Left ventricle myocardium superior (tissue), 1 donor: ENCODE measurements at regions not wholly inside any gene's neighbourhood (a gene's known extent, or its start where the extent isn't known, plus 50 kb on each side); places are given as distances from the start of the nearest gene placed in this dataset.

Experiments
- ATAC-seq: fragments of 200-7000 bp; cut with Tn5 transposase; one replicate; pipeline ENCODE4 v1.9.1; 2020; ENCODE audit warnings: mild to moderate bottlenecking, moderate library complexity
- DNase-seq: peaks from one replicate; pipeline ENCODE4 v3.0.0-alpha.2; 2020
- intact Hi-C: fragments of 100-400 bp; cut with micrococcal nuclease; formaldehyde crosslinking; loops from one replicate; pipeline ENCODE4 v1.11.0; 2022
- donor health status: DM: no; HTN: yes; CAD: no; lungs with severe emphysema.

DNA sequence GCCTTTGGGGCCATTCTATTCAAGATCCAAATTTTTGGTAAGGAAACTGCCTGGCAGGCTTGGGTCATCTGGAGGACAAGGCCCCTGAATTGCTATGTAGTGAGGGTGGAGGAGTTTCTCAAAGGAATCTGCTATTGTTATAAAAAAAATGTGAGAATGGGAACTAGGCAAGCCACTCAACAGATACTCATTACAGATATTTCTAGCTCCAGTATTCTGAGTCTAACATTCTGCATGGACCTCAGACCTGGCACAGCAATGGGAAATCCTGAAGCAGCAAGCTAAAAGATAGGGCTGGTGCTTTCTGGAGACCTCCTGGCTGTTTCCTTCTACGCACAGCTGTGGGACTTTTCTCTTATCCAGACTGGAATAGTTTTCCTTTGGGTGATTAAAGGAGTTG lies 430.7 kb upstream of the RBMS3 start:
- DNase-seq: no peak
- peak; percentile 66 for ATAC-seq
- intact Hi-C loops: no loop called here

- no peak for DNase-seq
- intact Hi-C loops: no loop called here
- ATAC-seq: no peak
Observed at GRCh38 chr3:28853830-28854229, 427.0 kb upstream of the RBMS3 start.

- intact Hi-C loops: no loop called here
- ATAC-seq (no peak), DNase-seq (no peak)
Observed at GRCh38 chr3:28856796-28857195, 424.1 kb upstream of the RBMS3 start.

- no peak for ATAC-seq
Observed at GRCh38 chr3:28859897-28860296, 421.0 kb upstream of the RBMS3 start.

DNA sequence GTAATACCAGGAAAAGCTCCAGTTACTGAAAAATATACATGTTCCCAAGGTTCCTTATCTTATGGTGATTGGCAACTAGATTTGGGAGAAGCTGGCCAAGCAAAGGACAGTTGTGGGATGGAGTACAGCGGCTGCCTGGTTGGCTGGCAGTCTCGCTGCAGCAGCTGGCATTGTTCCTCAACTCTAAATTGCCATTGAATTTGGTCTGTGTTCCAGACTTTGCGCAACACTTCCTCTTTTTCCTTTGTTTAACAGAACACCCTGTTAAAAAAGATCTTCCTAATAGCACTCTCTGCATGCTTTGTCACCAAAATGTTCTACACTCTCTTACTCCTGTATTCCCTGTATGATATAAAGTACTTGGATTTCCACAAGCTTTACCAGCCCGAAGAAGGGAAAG lies 420.6 kb upstream of the RBMS3 start:
- intact Hi-C loops: no loop called here
- DNase-seq: peak; percentile 58
- ATAC-seq: peak; percentile 83

More at GRCh38 chr3:28859897-28860296, 421.0 kb upstream of the RBMS3 start:
- intact Hi-C loops: no loop called here
- DNase-seq: no peak

- ATAC-seq (no peak), DNase-seq (no peak)
- intact Hi-C loops: no loop called here
Observed at GRCh38 chr3:28863186-28863585, 417.7 kb upstream of the RBMS3 start.

- DNase-seq: no peak
- intact Hi-C loops: no loop called here
- ATAC-seq: no peak
Observed at GRCh38 chr3:28867836-28868235, 413.0 kb upstream of the RBMS3 start.

DNA sequence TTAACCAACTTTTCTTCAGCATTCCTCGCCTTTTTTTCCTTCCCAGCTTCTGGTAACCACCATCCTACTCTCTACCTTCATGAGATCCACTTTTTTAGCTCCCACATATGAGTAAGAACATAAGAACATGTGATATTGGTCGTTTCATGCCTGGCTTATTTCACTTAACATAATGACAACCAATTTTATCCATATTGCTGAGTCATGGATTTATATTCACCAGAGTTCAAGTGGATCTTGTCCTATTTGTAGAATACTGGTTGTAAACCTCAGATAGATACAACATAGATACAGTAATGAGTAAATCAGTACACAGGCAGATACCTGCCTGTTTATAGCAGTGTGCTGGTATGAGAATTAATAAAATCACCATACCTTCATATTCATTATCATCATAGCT lies 412.0 kb upstream of the RBMS3 start:
- DNase-seq: no peak
- no peak for ATAC-seq
- intact Hi-C loops: no loop called here

- ATAC-seq: no peak
- intact Hi-C loops: no loop called here
- no peak for DNase-seq
Observed at GRCh38 chr3:28877912-28878311, 403.0 kb upstream of the RBMS3 start.

GRCh38 chr3:28890373-28890772 lies 390.5 kb upstream of the RBMS3 start:
- intact Hi-C loops: no loop called here
- DNase-seq (no peak), ATAC-seq (no peak)

- no peak for DNase-seq
- ATAC-seq: no peak
- intact Hi-C loops: no loop called here
Observed at GRCh38 chr3:28891485-28891884, 389.4 kb upstream of the RBMS3 start.

DNA sequence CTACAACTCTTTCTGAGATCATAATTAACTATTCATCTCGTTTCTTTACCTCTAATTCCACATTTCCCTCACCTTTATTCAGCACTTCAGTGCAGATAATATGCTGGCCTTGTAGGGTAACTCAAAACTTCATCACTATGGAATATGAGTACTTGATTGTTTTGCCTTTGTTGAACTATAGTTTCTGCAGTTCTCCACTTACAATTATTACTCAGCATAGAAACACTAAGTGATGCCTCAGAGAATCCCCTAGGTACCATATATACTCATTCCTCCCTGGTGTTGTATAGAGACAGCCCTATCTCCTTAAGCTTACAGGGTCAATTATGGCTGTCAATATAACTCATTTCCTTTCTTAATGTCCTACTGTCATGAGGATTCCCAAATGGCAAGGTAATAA lies 380.6 kb upstream of the RBMS3 start:
- intact Hi-C loops: no loop called here
- DNase-seq: no peak
- no peak for ATAC-seq

GRCh38 chr3:28901018-28901417 lies 379.9 kb upstream of the RBMS3 start:
- no peak for DNase-seq
- intact Hi-C loops: no loop called here

DNA sequence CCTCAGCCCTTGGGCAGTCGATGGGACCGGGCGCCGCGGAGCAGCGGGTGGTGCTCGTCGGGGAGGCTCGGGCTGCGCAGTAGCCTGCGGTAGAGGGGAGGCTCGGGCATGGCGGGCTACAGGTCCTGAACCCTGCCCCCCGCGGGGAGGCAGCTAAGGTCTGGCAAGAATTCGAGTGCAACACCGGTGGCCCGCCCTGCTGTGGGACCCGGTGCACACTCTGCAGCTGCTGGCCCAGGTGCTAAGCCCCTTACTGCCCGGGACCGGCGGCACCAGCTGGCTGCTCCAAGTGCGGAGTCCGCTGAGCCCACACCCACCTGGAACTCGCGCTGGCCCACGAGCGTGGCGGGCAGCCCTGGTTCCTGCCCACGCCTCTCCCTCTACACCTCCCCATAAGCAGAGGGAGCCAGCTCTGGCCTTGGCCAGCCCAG lies 377.7 kb upstream of the RBMS3 start:
- DNase-seq (no peak), ATAC-seq (no peak)
- intact Hi-C loops: no loop called here

More at GRCh38 chr3:28901018-28901417, 379.9 kb upstream of the RBMS3 start:
- ATAC-seq: no peak

- ATAC-seq (no peak), DNase-seq (no peak)
- intact Hi-C loops: no loop called here
Observed at GRCh38 chr3:28905798-28906197, 375.1 kb upstream of the RBMS3 start.

DNA sequence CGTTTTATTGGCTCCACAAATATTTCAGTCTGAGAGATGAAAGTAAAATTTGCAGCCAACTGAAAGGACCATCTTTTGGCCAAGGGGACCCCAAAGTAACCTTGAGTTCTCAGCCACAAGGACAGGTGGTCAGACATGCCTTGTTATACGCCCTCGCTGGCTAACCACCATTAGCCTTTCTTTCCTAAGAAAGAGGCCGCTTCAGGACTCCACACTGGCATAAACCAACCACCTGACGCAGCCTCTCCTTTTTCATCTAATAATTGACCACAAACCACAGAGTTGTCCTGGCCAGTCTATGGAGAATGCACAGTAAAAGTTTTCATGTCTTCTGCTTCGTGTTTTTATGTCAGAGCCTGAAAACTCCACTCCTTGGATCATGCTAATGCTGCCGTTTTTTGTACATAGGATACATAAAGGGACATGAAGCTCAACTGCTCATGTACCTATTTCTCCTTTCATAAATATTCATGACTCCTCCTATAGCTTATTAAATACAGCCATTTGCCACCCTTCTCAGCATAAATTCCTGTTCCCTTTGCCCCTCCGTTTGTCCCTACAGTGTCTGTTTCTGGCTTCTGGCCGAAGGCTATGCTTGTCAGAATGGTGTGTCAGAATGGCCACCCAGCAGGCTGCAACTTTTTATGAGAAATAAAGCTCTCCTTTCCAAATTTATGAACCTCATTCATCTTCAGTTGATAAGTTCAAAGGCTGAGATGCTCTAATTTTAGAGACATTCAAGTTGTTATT lies 374.1 kb upstream of the RBMS3 start:
- intact Hi-C loops: no loop called here
- ATAC-seq (no peak), DNase-seq (no peak)

- no peak for ATAC-seq
- intact Hi-C loops: no loop called here
- DNase-seq: no peak
Observed at GRCh38 chr3:28907616-28908015, 373.3 kb upstream of the RBMS3 start.

DNA sequence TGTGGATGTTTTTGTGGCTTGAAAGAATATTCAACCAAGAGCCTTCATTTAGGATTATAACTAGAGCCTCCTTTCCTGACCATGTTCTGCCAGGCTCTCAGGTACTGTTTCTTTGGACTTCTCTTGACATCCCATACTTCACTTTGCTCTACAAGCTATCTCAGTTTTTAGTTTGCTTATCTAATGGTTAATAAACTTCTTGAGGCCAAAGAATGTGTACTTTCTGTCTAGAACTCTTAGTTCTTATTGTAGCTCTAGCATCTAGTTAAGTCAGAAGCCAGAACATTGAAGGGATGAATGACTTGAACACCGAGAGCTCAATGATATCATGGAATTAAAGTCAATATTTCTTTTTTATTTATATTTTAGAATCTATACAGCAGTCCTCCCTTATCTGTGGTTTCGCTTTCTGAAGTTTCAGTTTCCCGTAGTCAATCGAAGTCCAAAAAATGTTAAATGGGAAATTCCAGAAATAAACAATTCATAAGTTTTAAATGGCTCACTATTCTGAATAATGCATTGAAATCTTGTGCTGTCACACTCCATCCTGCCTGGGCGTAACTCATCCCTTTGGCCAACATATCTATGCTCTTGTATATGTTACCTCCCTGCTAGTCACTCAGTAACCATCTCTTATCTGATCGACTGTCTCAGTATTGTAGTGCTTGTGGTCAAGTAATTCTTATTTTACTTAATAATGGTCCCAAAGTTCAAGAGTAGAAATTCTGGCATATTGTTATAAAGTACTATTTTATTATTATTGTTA lies 368.6 kb upstream of the RBMS3 start:
- ATAC-seq: no peak

DNA sequence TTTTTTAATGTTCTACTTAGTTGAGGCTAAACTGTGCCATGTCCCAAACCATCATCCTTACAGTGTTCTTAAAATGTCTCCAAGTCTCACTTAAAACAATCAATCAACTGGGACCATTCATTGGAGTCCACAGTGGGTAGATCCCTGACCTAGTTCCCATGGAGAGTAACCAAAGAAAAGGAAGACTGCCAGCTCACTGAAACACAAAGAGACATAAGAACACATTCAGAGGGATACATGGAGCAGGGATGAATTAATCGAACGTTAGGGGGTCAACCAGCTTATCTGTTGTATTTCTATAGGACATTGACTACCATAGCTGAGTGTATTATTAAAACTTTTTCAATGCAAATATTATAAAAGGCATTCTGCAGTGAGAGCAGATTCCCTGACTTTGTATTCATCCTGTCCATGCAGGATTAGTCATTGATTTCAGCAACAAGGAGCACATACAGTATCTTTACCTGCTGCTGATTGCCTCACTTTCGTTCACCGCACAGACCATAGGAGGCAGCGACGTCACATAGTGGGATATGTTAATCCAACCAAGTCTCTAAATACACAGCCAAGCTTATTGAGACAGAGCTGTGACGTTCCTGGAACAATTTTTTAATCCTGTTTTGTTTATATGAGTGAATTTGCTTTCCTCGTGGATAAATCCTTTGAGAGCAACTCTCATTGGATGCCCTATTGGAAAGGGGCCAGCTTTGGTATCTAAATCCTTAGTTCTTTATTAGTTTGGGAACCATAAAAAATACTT lies 364.9 kb upstream of the RBMS3 start:
- intact Hi-C loops: no loop called here
- DNase-seq (peak; percentile 23), ATAC-seq (peak; percentile 58)

More for the DNA sequence above, 368.6 kb upstream of the RBMS3 start:
- intact Hi-C loops: no loop called here
- no peak for DNase-seq
